ENCODE measurements at regions not wholly inside any gene's neighbourhood (a gene's known extent, or its start where the extent isn't known, plus 50 kb on each side); places are given as distances from the start of the nearest gene placed in this dataset.
"Not testable (repeated sequence)": the region's sequence is repeated elsewhere in the genome, so short reads cannot be mapped to it uniquely, and the experiment has no call there.

DNA sequence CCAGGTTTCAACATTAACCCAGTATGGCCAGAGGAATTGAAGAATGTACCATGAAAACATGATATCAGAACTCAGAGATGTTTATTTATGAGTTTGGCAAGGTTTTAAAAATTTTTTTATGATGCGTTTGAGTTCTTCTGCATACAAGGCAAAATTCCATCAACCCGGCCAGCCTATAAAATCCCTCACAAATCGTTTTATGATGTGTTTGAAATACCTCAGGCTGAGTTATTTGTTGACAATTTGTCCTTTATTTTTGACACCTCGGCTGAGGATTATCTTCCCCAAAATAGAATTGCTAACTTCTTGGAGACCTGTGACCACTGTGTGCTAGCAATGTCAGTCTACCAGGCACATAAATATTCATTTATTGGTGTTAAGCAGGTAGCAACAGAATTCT lies 91.9 kb upstream of the SLC24A3 start:
- no peak for DNase-seq

DNA sequence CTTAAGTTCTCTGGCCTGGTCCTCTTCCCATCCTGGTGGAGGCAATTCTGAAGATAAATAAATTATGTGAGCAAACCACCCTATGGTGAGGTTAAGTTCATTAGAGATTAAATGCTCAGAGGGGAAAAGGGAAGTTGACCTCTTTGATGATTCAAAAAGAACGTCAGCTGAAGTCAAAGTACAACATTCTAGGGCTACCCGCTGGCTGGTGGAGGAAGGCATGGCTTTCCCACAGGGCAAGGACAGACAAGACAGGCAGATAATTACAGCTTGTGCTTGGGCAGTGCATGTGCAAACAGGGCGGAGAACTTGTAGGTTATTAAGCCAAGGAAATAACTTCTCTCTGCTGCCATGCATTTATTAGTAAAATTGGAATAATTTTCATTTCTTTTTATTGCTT lies 91.0 kb upstream of the SLC24A3 start:
- peak; percentile 86 for DNase-seq

- DNase-seq: no peak
These were observed 90.5 kb upstream of the SLC24A3 start for GRCh38 chr20:19121916-19122315.

GRCh38 chr20:19122395-19122794 lies 90.0 kb upstream of the SLC24A3 start:
- no peak for DNase-seq

- no peak for DNase-seq
These were observed 86.9 kb upstream of the SLC24A3 start for GRCh38 chr20:19125508-19125907.

GRCh38 chr20:19129306-19129705 lies 83.1 kb upstream of the SLC24A3 start:
- DNase-seq: peak; percentile 26

GRCh38 chr20:19129976-19130612 lies 82.3 kb upstream of the SLC24A3 start:
- peak; percentile 97 for DNase-seq

GRCh38 chr20:19130613-19130984 lies 81.8 kb upstream of the SLC24A3 start:
- no peak for DNase-seq

DNA sequence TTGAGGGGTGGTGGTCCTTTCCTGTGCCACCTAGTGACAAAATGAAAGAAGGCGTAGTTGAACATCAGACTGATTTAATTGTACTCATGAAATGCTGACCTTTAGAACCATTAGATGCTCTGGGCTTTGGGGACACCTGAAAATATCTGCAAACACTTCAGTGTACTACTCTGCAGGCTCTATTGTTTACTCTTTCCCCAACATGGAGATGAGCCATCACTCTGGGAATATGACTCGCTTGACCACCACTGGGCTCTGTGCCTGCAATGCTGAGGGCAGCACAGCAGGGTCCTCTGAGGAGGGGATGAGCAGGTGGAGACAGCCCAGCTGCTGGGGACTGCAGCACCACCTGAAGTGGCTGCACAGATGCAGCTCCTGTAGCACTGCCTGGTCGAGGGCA lies 74.8 kb upstream of the SLC24A3 start:
- DNase-seq: peak; percentile 92

GRCh38 chr20:19138758-19139157 lies 73.7 kb upstream of the SLC24A3 start:
- no peak for DNase-seq

- DNase-seq: not testable (repeated sequence)
These were observed 72.9 kb upstream of the SLC24A3 start for GRCh38 chr20:19139584-19139983.

- no peak for DNase-seq
These were observed 70.4 kb upstream of the SLC24A3 start for GRCh38 chr20:19141998-19142397.

- DNase-seq: no peak
These were observed 68.6 kb upstream of the SLC24A3 start for GRCh38 chr20:19143890-19144289.

DNA sequence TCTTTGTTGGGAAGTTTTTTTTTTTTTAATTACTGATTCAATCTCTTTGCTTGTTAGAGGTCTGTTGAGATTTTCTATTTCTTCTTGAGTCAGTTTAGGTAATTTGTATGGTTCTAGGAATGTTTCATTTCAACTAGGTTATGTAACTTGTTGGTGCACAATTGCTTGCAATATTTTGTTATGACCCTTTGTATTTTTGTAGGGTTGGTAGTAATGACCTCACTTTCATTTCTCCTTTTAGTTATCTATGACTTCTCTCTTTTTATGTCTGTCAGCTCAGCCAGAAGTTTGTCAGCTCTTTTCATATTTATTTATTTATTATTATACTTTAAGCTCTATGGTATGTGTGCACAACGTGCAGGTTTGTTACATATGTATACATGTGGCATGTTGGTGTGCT lies 51.1 kb upstream of the SLC24A3 start:
- no peak for DNase-seq

Data from NCI-H69 (cell line).